OCI-LY7 (cell line): ENCODE measurements at regions not wholly inside any gene's neighbourhood (a gene's known extent, or its start where the extent isn't known, plus 50 kb on each side); places are given as distances from the start of the nearest gene placed in this dataset.

Experiments
- BruUV-seq: library from RNA; stranded (reverse); fragments of 400-500 nt; replicated peaks from 2 replicates; lab custom pipeline; 2021; lab: Mats Ljungman, UMichigan
- CTCF ChIA-PET: fragments of 300-600 bp; sonication (Branson Sonifier 250); formaldehyde crosslinking; loops from one replicate; lab custom pipeline; 2022; ENCODE audit warnings: antibody characterized with exemption; ENCODE audit not compliant: unreplicated experiment; lab: Charles Lee
- POLR2A ChIA-PET: fragments of 300-600 bp; sonication (Branson Sonifier 250); formaldehyde crosslinking; loops from one replicate; lab custom pipeline; 2022; ENCODE audit warnings: antibody characterized with exemption; lab: Charles Lee
- DNase-seq: peaks from one replicate; pipeline ENCODE4 v3.0.0-alpha.2; 2015; ENCODE audit warnings: low spot score
- H2AFZ ChIP-seq: fragments of 200-600 bp; sonication (generic), shearing (Covaris generic); 2 replicates; pipeline ENCODE4 v1.6.1; 2014; ENCODE audit warnings: mild to moderate bottlenecking, antibody characterized with exemption, low read length, moderate library complexity
- H3K27ac ChIP-seq: fragments of 200-600 bp; sonication (generic); 2 replicates; pipeline ENCODE4 v1.5.1; 2014; ENCODE audit warnings: mixed run types, low read depth, mild to moderate bottlenecking, moderate library complexity, low read length, inconsistent platforms; ENCODE audit not compliant: poor library complexity, severe bottlenecking
- H3K36me3 ChIP-seq: fragments of 200-600 bp; sonication (generic); 2 replicates; pipeline ENCODE4 v1.6.1; 2014; ENCODE audit warnings: mild to moderate bottlenecking, antibody characterized with exemption, low read length, moderate library complexity, mixed read lengths; ENCODE audit not compliant: insufficient read depth
- H3K4me1 ChIP-seq: fragments of 200-600 bp; sonication (generic); 2 replicates; pipeline ENCODE4 v1.5.1; 2014; ENCODE audit warnings: mild to moderate bottlenecking, low read length; ENCODE audit not compliant: insufficient read depth, poor library complexity, severe bottlenecking
- H3K4me2 ChIP-seq: fragments of 200-600 bp; sonication (generic); 2 replicates; pipeline ENCODE4 v1.6.1; 2014; ENCODE audit warnings: mild to moderate bottlenecking, low read length
- H3K4me3 ChIP-seq: fragments of 200-600 bp; sonication (generic); 2 replicates; pipeline ENCODE4 v1.5.1; 2014; ENCODE audit warnings: mild to moderate bottlenecking, low read depth, low read length; ENCODE audit not compliant: poor library complexity, severe bottlenecking
- H3K79me2 ChIP-seq: fragments of 200-600 bp; sonication (generic); 2 replicates; pipeline ENCODE4 v1.6.1; 2016; ENCODE audit warnings: low read depth, mild to moderate bottlenecking, low read length, moderate library complexity, mixed read lengths; ENCODE audit not compliant: insufficient read depth
- H3K9me2 ChIP-seq: fragments of 200-600 bp; sonication (generic); 2 replicates; pipeline ENCODE4 v1.6.1; 2016; ENCODE audit warnings: mild to moderate bottlenecking, low read length, mixed read lengths; ENCODE audit not compliant: insufficient read depth
- H3K9me3 ChIP-seq: fragments of 200-600 bp; sonication (generic); 2 replicates; pipeline ENCODE4 v1.6.1; 2014; ENCODE audit warnings: mild to moderate bottlenecking, mixed run types, low read length, mixed read lengths
- H4K20me1 ChIP-seq: fragments of 200-600 bp; sonication (generic); 2 replicates; pipeline ENCODE4 v1.6.1; 2014; ENCODE audit warnings: mild to moderate bottlenecking, antibody characterized with exemption, low read length, moderate library complexity, mixed read lengths; ENCODE audit not compliant: insufficient read depth
- EZH2phosphoT487 ChIP-seq: fragments of 200-600 bp; sonication (generic); IDR thresholded peaks from 2 replicates; pipeline ENCODE4 v1.6.1; 2018; ENCODE audit warnings: low read depth, borderline replicate concordance, mild to moderate bottlenecking, mixed run types, antibody characterized with exemption, low read length, moderate library complexity, mixed read lengths
- intact Hi-C: fragments of 100-400 bp; cut with micrococcal nuclease; formaldehyde crosslinking; loops from one replicate; pipeline ENCODE4 v1.10.0; 2022; ENCODE audit not compliant: unreplicated experiment
- TF ChIP-seq, protein P1 (sequence below): fragments of 200-600 bp; sonication (generic); conservative IDR thresholded peaks from 2 replicates; pipeline ENCODE4 v1.5.1; 2014; ENCODE audit warnings: mild to moderate bottlenecking, antibody characterized with exemption, low read length, moderate library complexity, mixed read lengths

DNA sequence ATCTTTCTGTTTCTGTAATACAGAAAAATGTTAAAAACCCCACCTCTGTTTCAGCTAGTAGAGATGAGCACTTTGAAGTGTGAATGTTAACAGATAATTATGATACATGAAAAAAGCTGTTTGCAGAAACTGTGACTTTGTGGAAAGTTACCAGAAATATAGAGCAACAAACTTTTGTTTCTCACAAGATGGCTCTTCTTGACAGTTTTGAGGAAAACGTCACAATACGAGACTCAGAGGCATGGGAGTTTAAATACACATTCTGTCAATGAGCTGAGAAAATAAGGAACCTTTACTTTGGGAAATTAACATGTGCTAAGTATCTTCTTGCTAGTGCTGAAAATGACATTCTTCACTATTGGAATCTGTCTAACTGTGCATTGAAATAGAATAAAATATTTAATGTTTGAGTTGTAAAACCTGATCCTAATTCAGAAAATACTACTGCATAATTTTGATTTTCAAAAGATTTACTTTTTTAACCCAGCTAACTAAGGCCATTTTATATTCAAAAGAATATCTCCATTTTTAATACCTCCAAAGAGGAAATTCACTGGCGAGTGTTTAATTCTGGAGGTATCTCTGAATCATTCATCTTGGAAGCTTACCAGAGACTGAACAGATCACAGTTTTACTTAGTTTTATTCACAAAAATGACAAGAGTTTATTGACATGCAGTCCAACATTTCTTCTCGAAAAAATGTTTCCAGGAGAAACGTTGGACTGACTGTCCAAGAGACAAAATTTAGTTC is 308.9 kb upstream of the LRFN5 start:
- POLR2A ChIA-PET: no interaction called here
- DNase-seq: no peak
- Histone ChIP-seq H3K4me3 (no peak overlapping the region), H3K4me2 (no peak overlapping the region), H3K4me1 (no peaks in the 10 kb centered on the region), H3K79me2 (no peaks in the 10 kb centered on the region), H3K9me2 (no peaks in the 10 kb centered on the region), H2AFZ (no peak overlapping the region), H3K9me3 (no peaks in the 10 kb centered on the region), H4K20me1 (no peaks in the 10 kb centered on the region), H3K36me3 (no peaks in the 10 kb centered on the region), H3K27ac (no peak overlapping the region)
- TF ChIP-seq, protein P1, sequence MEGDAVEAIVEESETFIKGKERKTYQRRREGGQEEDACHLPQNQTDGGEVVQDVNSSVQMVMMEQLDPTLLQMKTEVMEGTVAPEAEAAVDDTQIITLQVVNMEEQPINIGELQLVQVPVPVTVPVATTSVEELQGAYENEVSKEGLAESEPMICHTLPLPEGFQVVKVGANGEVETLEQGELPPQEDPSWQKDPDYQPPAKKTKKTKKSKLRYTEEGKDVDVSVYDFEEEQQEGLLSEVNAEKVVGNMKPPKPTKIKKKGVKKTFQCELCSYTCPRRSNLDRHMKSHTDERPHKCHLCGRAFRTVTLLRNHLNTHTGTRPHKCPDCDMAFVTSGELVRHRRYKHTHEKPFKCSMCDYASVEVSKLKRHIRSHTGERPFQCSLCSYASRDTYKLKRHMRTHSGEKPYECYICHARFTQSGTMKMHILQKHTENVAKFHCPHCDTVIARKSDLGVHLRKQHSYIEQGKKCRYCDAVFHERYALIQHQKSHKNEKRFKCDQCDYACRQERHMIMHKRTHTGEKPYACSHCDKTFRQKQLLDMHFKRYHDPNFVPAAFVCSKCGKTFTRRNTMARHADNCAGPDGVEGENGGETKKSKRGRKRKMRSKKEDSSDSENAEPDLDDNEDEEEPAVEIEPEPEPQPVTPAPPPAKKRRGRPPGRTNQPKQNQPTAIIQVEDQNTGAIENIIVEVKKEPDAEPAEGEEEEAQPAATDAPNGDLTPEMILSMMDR: no peak
- BruUV-seq: no TSS peak
- intact Hi-C loops: no loop called here
- CTCF ChIA-PET: no interaction called here

DNA sequence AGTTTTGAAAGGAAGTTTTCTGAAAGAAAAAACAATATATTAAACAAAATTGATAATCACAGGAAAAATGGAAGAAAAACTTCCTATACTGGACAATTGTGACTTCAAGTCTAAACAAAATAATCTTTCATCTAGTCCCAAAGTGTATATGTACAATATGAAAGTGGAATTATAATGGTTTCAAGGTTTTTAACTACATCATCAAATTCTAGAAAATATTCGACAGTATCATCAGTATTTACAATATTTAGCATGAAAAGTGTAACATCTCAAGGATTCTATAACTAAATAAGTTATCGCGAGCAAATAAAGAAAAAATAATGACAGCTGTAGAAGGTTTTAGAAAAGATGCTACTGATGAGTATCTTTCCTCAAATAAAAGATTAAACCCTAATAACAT is 310.9 kb upstream of the LRFN5 start:
- no TSS peak for BruUV-seq
- intact Hi-C loops: no loop called here
- Histone ChIP-seq H3K4me3 (no peak overlapping the region), H3K9me3 (no peaks in the 10 kb centered on the region), H4K20me1 (no peaks in the 10 kb centered on the region), H3K79me2 (no peaks in the 10 kb centered on the region), H3K36me3 (no peaks in the 10 kb centered on the region), H3K9me2 (no peaks in the 10 kb centered on the region), H2AFZ (no peak overlapping the region), H3K27ac (no peak overlapping the region), H3K4me1 (no peaks in the 10 kb centered on the region), H3K4me2 (no peak overlapping the region)
- POLR2A ChIA-PET: no interaction called here
- TF ChIP-seq, protein P1: no peak
- TF ChIP-seq EZH2phosphoT487: no peak
- no peak for DNase-seq
- CTCF ChIA-PET: no interaction called here

DNA sequence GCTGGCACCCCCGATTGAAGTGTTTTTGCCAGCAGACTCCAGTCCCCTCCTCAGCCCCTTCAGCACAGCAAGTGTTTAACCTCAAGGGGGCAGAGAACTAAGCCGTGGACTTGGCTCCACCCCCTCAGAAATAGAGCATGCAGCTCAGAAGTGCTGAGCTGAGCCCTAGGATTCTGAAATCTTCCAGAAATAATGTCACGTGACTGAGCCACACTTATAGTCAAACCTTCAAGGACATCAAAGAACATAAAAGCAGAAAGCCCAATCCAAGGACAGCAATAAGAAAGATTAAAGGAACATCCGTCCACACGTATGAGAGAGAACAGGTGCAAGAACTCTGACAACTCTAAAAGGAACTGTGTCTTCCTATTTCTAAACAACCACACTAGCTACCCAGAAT is 317.7 kb upstream of the LRFN5 start:
- Histone ChIP-seq H2AFZ (no peak overlapping the region), H3K4me1 (no peaks in the 10 kb centered on the region), H3K4me2 (no peak overlapping the region), H3K79me2 (no peaks in the 10 kb centered on the region), H3K9me3 (no peaks in the 10 kb centered on the region), H3K27ac (no peak overlapping the region), H3K4me3 (no peak overlapping the region), H3K36me3 (no peaks in the 10 kb centered on the region), H4K20me1 (no peaks in the 10 kb centered on the region), H3K9me2 (no peaks in the 10 kb centered on the region)
- TF ChIP-seq EZH2phosphoT487: no peak
- TF ChIP-seq, protein P1: no peak
- no peak for DNase-seq
- BruUV-seq: no TSS peak
- ChIA-PET CTCF (no interaction called here), POLR2A (no interaction called here)
- intact Hi-C loops: no loop called here
